ENCODE measurements at regions not wholly inside any gene's neighbourhood (a gene's known extent, or its start where the extent isn't known, plus 50 kb on each side); places are given as distances from the start of the nearest gene placed in this dataset.
"Not testable (repeated sequence)": the region's sequence is repeated elsewhere in the genome, so short reads cannot be mapped to it uniquely, and the experiment has no call there.

DNA sequence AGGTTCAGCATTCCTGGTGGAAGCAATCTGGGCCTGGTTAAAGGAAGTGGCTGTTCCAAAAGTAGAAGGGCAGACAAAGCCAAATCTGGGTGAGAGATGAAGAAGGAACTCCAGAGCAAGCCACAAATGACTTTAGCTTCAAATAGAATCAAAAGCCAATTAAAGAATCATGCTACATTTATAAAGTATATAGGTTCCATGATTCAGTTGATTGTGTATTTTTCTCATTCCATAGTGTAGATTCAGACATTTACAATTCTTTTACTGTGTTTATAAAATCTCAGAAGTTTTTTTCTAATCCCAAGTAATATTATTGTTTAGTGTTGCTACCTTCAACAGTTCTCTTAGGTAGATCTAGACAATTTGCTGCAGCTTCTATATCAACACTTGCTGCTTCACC lies 262.0 kb downstream of the PLK2 start:
- no peak for DNase-seq

- DNase-seq, result no peak
Measured at GRCh38 chr5:58191443-58191842, 268.4 kb downstream of the PLK2 start.

- no peak for DNase-seq
Measured at GRCh38 chr5:58188262-58188651, 271.6 kb downstream of the PLK2 start.

DNA sequence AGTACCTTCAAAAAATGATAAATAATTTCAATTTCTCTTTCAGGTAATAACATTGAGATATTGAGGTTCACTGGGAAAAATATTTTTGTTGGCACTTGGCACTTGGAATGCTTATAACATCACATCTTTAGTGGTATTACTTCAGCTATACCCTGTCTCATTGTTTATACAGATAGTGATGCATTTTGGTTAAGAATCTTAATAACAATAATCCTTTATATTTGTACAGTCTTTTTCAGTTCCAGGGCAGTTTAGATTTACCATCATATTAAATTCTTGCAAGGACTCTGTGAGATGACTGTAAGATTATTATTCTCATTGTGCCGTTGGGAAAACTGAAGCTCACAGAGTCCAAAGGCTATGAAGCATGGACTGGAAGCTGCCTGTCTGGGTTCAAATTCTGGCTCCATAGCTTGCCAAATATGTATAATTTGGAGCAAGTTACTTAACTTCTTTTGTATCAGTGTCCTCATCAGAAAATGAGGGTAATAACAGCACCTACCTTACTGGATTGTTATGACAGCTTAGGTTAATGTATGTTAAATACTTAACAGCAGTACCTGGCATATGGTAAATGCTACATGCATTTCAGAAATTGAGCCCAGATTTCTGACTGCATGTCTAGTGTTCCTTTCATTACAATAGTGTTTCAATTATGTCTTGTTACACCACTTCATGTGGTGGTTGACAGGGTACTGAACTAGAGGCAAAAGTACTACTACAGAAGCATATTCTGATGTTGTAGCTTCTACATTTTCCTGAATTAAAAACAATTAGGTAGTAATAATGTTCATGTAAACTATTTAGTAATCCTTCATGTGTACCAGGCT lies 272.2 kb downstream of the PLK2 start:
- no peak for DNase-seq

- no peak for DNase-seq
Measured at GRCh38 chr5:58185801-58186200, 274.1 kb downstream of the PLK2 start.

GRCh38 chr5:58185397-58185796 lies 274.5 kb downstream of the PLK2 start:
- DNase-seq, result no peak

- DNase-seq, result no peak
Measured at GRCh38 chr5:58184910-58185309, 275.0 kb downstream of the PLK2 start.

GRCh38 chr5:58183786-58184085 lies 276.1 kb downstream of the PLK2 start:
- no peak for DNase-seq

- no peak for DNase-seq
Measured at GRCh38 chr5:58183078-58183785, 276.7 kb downstream of the PLK2 start.

- DNase-seq, result no peak
Measured at GRCh38 chr5:58182287-58182841, 277.5 kb downstream of the PLK2 start.

DNA sequence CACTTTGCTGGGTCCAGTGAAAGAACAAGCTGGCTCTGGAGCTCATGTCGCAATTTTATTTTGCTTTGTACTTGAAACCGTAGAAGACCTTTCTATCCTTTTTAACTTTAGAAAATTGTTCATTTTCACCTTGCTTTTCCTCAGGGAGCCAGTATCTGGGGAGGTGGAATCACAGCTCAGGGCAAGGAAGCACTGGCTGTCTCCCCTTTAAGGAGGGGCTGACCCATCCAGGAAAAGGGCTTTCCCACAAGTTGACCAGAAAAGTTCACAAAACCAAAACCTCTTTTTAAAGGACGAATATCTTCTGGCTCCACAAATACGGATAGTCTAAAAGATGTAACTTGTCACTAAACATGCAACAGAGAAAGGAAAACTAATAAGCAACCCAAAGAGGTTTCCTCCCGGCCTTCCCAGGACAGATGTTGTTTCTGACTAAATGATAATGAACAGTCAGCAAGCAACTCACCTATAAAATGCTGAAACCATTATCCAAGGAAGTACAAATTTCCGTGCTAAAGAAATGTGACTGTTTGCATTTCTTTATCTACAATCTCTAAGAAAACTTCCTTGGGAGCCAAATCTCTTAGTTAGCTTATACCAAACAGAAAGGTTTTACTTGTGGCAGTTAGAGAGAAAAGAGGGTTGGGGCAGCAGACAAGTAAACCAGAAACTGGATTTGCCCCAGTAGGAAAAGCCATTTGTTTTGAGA lies 278.2 kb downstream of the PLK2 start:
- no peak for DNase-seq

DNA sequence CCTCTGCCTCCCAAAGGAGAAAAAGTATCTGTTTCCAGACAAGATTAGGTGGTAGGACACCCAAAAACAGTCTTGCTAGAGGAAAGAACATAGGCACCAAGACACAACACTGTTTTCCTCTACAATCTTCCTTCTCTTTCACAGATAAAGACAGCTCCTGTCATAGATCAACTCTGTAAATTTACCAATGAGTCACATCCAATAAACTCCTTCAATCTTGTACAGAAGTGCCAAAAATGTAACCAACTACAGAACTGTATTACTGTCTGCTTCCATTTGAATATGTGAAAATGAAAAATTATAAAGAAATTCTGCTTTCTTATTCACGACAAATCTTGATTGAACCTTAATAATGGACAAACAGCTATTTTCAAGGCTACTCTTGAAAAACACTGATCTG lies 286.9 kb downstream of the PLK2 start:
- no peak for DNase-seq

- no peak for DNase-seq
Measured at GRCh38 chr5:58165152-58165551, 294.7 kb downstream of the PLK2 start.

GRCh38 chr5:58161889-58162288 lies 298.0 kb downstream of the PLK2 start:
- not testable (repeated sequence) for DNase-seq

- DNase-seq, result no peak
Measured at GRCh38 chr5:58156973-58157701, 302.7 kb downstream of the PLK2 start.

DNA sequence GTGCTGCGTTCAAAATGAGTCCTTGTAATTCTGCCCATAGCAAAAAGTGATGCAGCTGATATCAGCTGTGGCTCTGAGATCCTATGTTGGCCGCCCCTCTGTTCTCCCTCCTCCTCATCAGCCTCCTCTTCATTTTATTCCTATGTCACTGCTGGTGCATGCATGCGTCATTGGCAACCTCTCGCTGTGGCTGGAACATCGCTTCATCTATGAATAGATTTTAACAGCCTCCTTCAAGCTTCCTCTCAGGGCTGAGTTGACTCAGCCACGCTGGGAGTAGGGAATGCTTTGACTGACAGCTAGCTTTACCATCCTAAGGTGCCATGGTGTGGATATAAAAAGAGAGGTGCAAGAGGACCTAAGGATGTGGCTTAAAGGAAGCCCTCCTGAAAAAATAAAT lies 303.5 kb downstream of the PLK2 start:
- no peak for DNase-seq

- DNase-seq, result no peak
Measured at GRCh38 chr5:58153255-58153654, 306.6 kb downstream of the PLK2 start.

DNA sequence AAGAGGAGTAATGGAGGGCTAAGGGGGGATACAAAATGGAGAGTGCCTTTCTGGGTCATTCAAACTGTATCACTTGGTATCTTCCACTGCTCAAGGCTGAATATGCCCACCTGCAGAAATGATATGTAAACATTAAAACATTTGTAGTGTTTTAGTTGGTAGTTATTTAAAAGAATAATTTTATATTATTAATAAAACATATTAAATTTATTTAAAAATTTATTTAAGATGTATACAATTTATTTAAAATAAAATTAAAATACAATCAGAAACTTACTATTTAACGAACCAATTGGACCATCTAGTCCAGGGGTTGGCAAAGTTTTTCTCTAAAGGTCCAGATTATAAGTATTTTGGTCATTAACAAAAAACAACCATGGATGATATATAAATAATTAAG lies 308.5 kb downstream of the PLK2 start:
- DNase-seq, result no peak

DNA sequence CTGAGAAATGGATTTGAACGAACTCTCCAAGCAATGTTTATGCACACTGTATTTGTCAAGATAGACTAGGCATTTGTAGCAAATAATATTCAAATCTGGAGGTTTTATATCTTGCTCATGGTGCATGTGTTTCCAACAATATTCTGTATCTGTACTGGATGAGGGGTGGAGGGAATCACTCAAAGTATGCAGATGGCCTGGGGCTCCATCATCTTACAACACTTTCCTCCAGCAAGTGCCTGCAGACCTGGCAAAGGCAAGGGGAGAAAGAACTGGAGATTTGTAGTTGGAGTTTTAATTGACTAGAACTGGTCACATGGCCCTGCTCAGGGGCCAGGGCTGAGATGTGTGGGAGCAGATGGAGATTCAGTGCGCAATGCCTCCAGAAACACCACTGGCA lies 309.0 kb downstream of the PLK2 start:
- DNase-seq, result no peak

GRCh38 chr5:58149746-58150145 lies 310.1 kb downstream of the PLK2 start:
- DNase-seq, result no peak

- DNase-seq, result no peak
Measured at GRCh38 chr5:58149345-58149744, 310.5 kb downstream of the PLK2 start.

GRCh38 chr5:58148254-58148775 lies 311.6 kb downstream of the PLK2 start:
- no peak for DNase-seq

Data from CD4-positive, alpha-beta T cell treated with Interleukin-10 for 1 hour (primary cell).